Naive B cell (primary cell): ENCODE measurements at regions not wholly inside any gene's neighbourhood (a gene's known extent, or its start where the extent isn't known, plus 50 kb on each side); places are given as distances from the start of the nearest gene placed in this dataset.
"Not testable (repeated sequence)": the region's sequence is repeated elsewhere in the genome, so short reads cannot be mapped to it uniquely, and the experiment has no call there.

Experiments
- ATAC-seq, 2 donors: fragments of 150-1000 bp; cut with Tn5 transposase; 2 replicates each; pipeline ENCODE4 v1.10.0; 2021; ENCODE audit warnings: low read depth in 2 of 2, mild to moderate bottlenecking in 2 of 2, moderate library complexity in 2 of 2
- DNase-seq: peaks from one replicate; pipeline ENCODE4 v3.0.0; 2022
- H3K27ac Mint-ChIP-seq, 6 donors: one replicate each; pipeline ENCODE4 v1.8.0; 2020 to 2022; ENCODE audit warnings: mild to moderate bottlenecking in 6 of 6, mixed read lengths in 6 of 6, moderate library complexity in 5 of 6, inconsistent platforms in 2 of 6
- H3K27me3 Mint-ChIP-seq, 3 donors: one replicate each; pipeline ENCODE4 v1.8.0; 2021 to 2022; ENCODE audit warnings: mixed read lengths in 3 of 3, mild to moderate bottlenecking in 1 of 3
- H3K36me3 Mint-ChIP-seq, 2 donors: one replicate each; pipeline ENCODE4 v1.8.0; 2020 to 2022; ENCODE audit warnings: mixed read lengths in 2 of 2, inconsistent platforms in 1 of 2, mild to moderate bottlenecking in 1 of 2
- H3K4me1 Mint-ChIP-seq, 3 donors: one replicate each; pipeline ENCODE4 v1.8.0; 2020 to 2022; ENCODE audit warnings: mixed read lengths in 3 of 3, inconsistent platforms in 1 of 3, mild to moderate bottlenecking in 1 of 3, moderate library complexity in 1 of 3
- H3K4me3 Mint-ChIP-seq, 8 donors: one replicate each; pipeline ENCODE4 v1.8.0; 2020 to 2022; ENCODE audit warnings: mild to moderate bottlenecking in 8 of 8, mixed read lengths in 8 of 8, moderate library complexity in 8 of 8, inconsistent platforms in 2 of 8
- H3K9me3 Mint-ChIP-seq, 7 donors: one replicate each; pipeline ENCODE4 v1.8.0; 2020 to 2022; ENCODE audit warnings: mixed read lengths in 7 of 7, mild to moderate bottlenecking in 5 of 7, inconsistent platforms in 2 of 7, moderate library complexity in 1 of 7

DNA sequence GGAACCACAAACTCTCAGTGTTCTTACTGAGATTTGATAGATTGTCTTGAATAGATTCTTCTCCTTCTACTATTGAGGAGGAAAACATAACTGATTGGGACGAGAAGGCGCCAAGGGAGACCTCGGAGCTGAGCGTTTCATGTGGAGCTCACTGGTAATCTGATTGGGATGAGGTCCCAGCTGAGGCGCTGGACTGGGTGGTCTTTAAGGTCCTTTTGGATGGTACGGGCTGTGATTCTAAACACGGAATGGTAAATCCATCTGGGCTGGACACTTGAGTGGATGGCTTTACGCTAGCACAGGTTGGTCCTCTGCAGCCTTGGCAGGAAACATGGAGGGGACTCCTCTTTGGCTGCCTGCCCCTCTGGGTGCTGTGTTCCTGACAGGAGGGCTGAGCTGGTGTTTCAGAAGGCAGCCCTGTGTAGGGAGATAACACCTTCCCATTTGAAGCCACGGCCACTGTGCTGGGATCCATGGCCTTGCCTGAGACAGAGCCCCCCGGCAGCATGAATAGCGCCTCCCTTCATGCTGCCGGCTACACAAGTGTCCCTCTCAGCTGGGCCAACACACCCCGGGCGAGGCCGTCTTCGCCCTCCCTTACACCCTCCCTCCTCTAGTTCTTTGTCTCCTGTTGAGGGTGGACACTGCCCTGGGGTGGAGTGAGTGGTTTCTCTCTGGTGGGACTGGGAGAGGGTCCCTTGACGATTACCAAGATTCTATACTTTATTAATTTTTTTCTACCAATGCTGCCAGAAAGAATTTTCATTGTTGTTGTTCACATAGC, 203.2 kb upstream of the SHH start:
- peak overlapping the region in 1 of 8 donors; percentile 42 for H3K4me3 Mint-ChIP-seq
- H3K27me3 Mint-ChIP-seq: peaks cover 0 to 11% (median 10%) of the 10 kb centered on the region in 3 donors
- DNase-seq (no peak), ATAC-seq (no peak)
- no peaks in the 10 kb centered on the region for H3K36me3 Mint-ChIP-seq
- H3K4me1 Mint-ChIP-seq: peaks cover 0 to 5% (median 0%) of the 10 kb centered on the region in 3 donors
- no peak overlapping the region for H3K27ac Mint-ChIP-seq
- H3K9me3 Mint-ChIP-seq: peaks cover 2 to 14% (median 7%) of the 10 kb centered on the region in 7 donors

GRCh38 chr7:156014808-156015207, 202.5 kb upstream of the SHH start:
- no peak for DNase-seq
- no peaks in the 10 kb centered on the region for H3K36me3 Mint-ChIP-seq
- H3K4me3 Mint-ChIP-seq: no peak overlapping the region
- H3K27me3 Mint-ChIP-seq: peaks cover 0 to 5% (median 4%) of the 10 kb centered on the region in 3 donors
- ATAC-seq: no peak
- H3K4me1 Mint-ChIP-seq: no peaks in the 10 kb centered on the region
- H3K9me3 Mint-ChIP-seq: peaks cover 4 to 20% (median 8%) of the 10 kb centered on the region in 7 donors
- H3K27ac Mint-ChIP-seq: no peak overlapping the region

GRCh38 chr7:156014201-156014600, 201.9 kb upstream of the SHH start:
- no peak overlapping the region for H3K4me3 Mint-ChIP-seq
- DNase-seq (no peak), ATAC-seq (no peak)
- H3K36me3 Mint-ChIP-seq: no peaks in the 10 kb centered on the region
- no peak overlapping the region for H3K27ac Mint-ChIP-seq
- peaks cover 4 to 25% (median 11%) of the 10 kb centered on the region in 7 donors for H3K9me3 Mint-ChIP-seq
- no peaks in the 10 kb centered on the region for H3K4me1 Mint-ChIP-seq
- H3K27me3 Mint-ChIP-seq: no peaks in the 10 kb centered on the region

GRCh38 chr7:156012412-156012811, 200.1 kb upstream of the SHH start:
- Mint-ChIP-seq H3K36me3 (no peaks in the 10 kb centered on the region), H3K27me3 (no peaks in the 10 kb centered on the region), H3K4me3 (no peak overlapping the region), H3K9me3 (peaks cover 4 to 37% (median 11%) of the 10 kb centered on the region in 7 donors), H3K4me1 (no peaks in the 10 kb centered on the region), H3K27ac (no peak overlapping the region)
- DNase-seq: no peak
- ATAC-seq: no peak

GRCh38 chr7:156009569-156009968, 197.3 kb upstream of the SHH start:
- H3K27me3 Mint-ChIP-seq: no peaks in the 10 kb centered on the region
- no peak overlapping the region for H3K4me3 Mint-ChIP-seq
- no peaks in the 10 kb centered on the region for H3K4me1 Mint-ChIP-seq
- DNase-seq (no peak), ATAC-seq (no peak)
- no peak overlapping the region for H3K27ac Mint-ChIP-seq
- H3K36me3 Mint-ChIP-seq: no peaks in the 10 kb centered on the region
- peaks cover 4 to 41% (median 10%) of the 10 kb centered on the region in 7 donors for H3K9me3 Mint-ChIP-seq

DNA sequence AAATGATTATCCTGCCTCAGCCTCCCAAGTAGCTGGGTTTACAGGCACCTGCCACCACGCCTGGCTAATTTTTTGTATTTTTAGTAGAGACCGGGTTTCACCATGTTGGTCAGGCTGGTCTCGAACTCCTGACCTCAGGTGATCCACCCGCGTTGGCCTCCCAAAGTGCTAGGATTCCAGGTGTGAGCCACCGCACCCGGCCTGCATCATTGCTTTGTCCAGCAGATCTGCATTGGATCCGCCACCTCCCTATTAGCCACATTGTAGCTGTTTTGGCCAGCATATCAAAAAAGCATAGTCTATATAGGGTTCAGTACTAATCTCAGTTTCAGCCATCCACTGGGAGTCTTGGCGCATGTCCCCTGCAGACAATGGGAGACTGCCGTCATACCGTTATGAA, 194.6 kb upstream of the SHH start:
- not testable (repeated sequence) for DNase-seq, H3K4me1 Mint-ChIP-seq, H3K4me3 Mint-ChIP-seq, ATAC-seq, H3K27me3 Mint-ChIP-seq, H3K36me3 Mint-ChIP-seq
- Mint-ChIP-seq H3K27ac (peak overlapping the region in 1 of 6 donors; percentile 67), H3K9me3 (peaks cover 0 to 36% (median 6%) of the 10 kb centered on the region in 7 donors)

- H3K9me3 Mint-ChIP-seq: peaks cover 0 to 30% (median 5%) of the 10 kb centered on the region in 7 donors
- no peaks in the 10 kb centered on the region for H3K4me1 Mint-ChIP-seq
- no peaks in the 10 kb centered on the region for H3K36me3 Mint-ChIP-seq
- no peaks in the 10 kb centered on the region for H3K27me3 Mint-ChIP-seq
- no peak overlapping the region for H3K4me3 Mint-ChIP-seq
- no peak overlapping the region for H3K27ac Mint-ChIP-seq
- DNase-seq (no peak), ATAC-seq (no peak)
These were observed 193.8 kb upstream of the SHH start for GRCh38 chr7:156006024-156006423.

- DNase-seq (no peak), ATAC-seq (no peak)
- no peaks in the 10 kb centered on the region for H3K4me1 Mint-ChIP-seq
- H3K9me3 Mint-ChIP-seq: peaks cover 0 to 25% (median 4%) of the 10 kb centered on the region in 7 donors
- H3K36me3 Mint-ChIP-seq: no peaks in the 10 kb centered on the region
- no peak overlapping the region for H3K4me3 Mint-ChIP-seq
- peaks cover 0 to 4% (median 0%) of the 10 kb centered on the region in 3 donors for H3K27me3 Mint-ChIP-seq
- H3K27ac Mint-ChIP-seq: no peak overlapping the region
These were observed 193.0 kb upstream of the SHH start for GRCh38 chr7:156005202-156005691.

- ATAC-seq (no peak), DNase-seq (no peak)
- H3K27ac Mint-ChIP-seq: no peak overlapping the region
- H3K27me3 Mint-ChIP-seq: peaks cover 0 to 6% (median 0%) of the 10 kb centered on the region in 3 donors
- H3K4me1 Mint-ChIP-seq: no peaks in the 10 kb centered on the region
- peaks cover 0 to 18% (median under 1%) of the 10 kb centered on the region in 7 donors for H3K9me3 Mint-ChIP-seq
- no peaks in the 10 kb centered on the region for H3K36me3 Mint-ChIP-seq
- no peak overlapping the region for H3K4me3 Mint-ChIP-seq
These were observed 192.3 kb upstream of the SHH start for GRCh38 chr7:156004265-156005201.

GRCh38 chr7:156003220-156004162, 191.2 kb upstream of the SHH start:
- no peaks in the 10 kb centered on the region for H3K36me3 Mint-ChIP-seq
- DNase-seq (no peak), ATAC-seq (no peak)
- H3K27me3 Mint-ChIP-seq: peaks cover 0 to 6% (median 0%) of the 10 kb centered on the region in 3 donors
- H3K4me1 Mint-ChIP-seq: no peaks in the 10 kb centered on the region
- H3K4me3 Mint-ChIP-seq: no peak overlapping the region
- H3K27ac Mint-ChIP-seq: no peak overlapping the region
- H3K9me3 Mint-ChIP-seq: peaks cover 0 to 10% (median 0%) of the 10 kb centered on the region in 7 donors

DNA sequence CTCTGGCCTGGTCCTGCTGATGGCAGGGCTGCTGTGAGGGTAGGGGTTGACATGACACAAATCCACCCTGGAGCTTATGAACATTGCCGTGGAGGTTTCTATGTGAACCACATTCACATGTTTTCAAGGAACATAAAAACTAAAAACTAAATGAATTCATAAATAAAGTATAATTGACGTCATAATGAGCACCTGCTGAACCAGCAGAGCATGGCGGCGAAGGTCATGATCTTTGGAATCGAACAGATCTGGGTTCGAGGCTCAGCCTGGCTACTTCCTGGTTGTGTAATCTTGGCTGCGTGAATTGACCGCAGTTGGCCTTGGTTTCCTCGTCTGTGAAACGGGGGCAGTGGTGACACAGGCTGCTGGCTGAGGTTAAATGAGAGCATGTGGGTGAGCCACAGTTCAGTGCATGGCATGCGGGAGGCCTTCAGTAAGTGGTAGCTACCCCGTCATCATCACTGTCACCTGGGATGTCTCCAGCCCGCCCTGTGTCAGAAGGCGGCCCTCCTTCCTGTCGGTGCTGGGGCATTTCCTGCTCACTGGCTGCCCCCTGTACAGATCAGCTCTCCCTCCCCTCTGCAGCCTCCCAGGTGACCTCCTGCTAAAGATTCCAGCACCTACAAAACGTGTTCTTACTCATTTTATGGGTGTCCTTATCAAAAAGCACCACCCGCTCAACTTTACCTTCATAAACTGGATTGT, 190.3 kb upstream of the SHH start:
- Mint-ChIP-seq H3K4me3 (no peak overlapping the region), H3K4me1 (peaks cover 0 to 3% (median 0%) of the 10 kb centered on the region in 3 donors), H3K9me3 (peaks cover 0 to 5% (median 0%) of the 10 kb centered on the region in 7 donors), H3K27me3 (peaks cover 0 to 6% (median 0%) of the 10 kb centered on the region in 3 donors), H3K36me3 (no peaks in the 10 kb centered on the region), H3K27ac (no peak overlapping the region)
- ATAC-seq (no peak), DNase-seq (no peak)

DNA sequence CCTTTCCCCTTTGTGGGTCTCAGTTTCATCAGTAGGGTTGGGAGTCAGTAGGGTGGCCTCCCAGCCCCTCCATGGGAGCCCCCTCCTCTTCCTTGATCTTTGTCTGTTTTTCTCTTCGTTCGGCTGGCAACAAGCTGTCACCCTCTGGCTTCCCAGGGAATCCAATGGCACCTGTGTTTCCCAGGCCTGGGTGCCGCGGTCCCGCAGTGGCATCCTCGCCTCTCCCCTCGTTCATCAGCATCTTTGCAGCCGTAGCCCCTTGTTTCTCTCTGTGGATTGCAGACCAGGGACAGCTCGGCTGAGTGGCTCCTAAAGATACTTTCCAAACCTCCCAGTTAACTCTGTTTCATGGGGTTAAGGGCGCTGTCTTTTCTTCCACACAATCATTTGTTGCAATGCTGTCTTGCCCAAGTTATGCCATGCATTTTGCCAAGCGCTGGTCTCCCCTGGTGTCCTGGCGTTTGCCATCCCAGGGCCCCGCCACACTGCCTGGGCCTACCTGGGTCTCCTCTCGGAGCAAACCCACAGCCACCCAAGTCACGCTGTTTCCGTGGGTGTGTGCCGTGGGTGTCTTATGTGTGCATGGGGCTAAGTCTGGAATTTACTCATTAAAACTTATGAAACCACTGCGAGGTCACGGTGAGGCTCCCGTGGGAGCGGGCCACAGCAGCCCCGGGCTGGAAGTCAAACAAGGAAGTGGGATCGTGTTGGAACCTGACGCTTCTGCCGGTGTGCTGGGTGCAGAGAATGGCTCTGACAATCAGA, 189.4 kb upstream of the SHH start:
- no peak overlapping the region for H3K27ac Mint-ChIP-seq
- peaks cover 0 to 6% (median 0%) of the 10 kb centered on the region in 3 donors for H3K27me3 Mint-ChIP-seq
- H3K9me3 Mint-ChIP-seq: no peaks in the 10 kb centered on the region
- no peak for DNase-seq
- ATAC-seq: no peak
- H3K36me3 Mint-ChIP-seq: no peaks in the 10 kb centered on the region
- H3K4me3 Mint-ChIP-seq: no peak overlapping the region
- peaks cover 5 to 11% (median 8%) of the 10 kb centered on the region in 3 donors for H3K4me1 Mint-ChIP-seq
